Nephron progenitor cell (in vitro differentiated cells): ENCODE measurements at regions not wholly inside any gene's neighbourhood (a gene's known extent, or its start where the extent isn't known, plus 50 kb on each side); places are given as distances from the start of the nearest gene placed in this dataset.
A peak's percentile ranks its signal among the peaks of the same experiment; 100 is the strongest.

Experiments
- DNase-seq: peaks from one replicate; pipeline ENCODE4 v3.0.0; 2021
- H3K27ac Mint-ChIP-seq: 2 replicates; pipeline ENCODE4 v1.8.0; 2021; ENCODE audit warnings: mild to moderate bottlenecking, moderate library complexity, mixed read lengths
- H3K27me3 Mint-ChIP-seq: 2 replicates; pipeline ENCODE4 v1.8.0; 2021; ENCODE audit warnings: mild to moderate bottlenecking, low read depth, mixed read lengths; ENCODE audit not compliant: poor library complexity
- H3K36me3 Mint-ChIP-seq: 2 replicates; pipeline ENCODE4 v1.8.0; 2021; ENCODE audit warnings: low read depth, mixed read lengths
- H3K4me1 Mint-ChIP-seq: 2 replicates; pipeline ENCODE4 v1.8.0; 2021; ENCODE audit warnings: mixed read lengths
- H3K4me3 Mint-ChIP-seq: 2 replicates; pipeline ENCODE4 v1.8.0; 2021; ENCODE audit warnings: mild to moderate bottlenecking, moderate library complexity, mixed read lengths
- H3K9me3 Mint-ChIP-seq: 2 replicates; pipeline ENCODE4 v1.8.0; 2021; ENCODE audit warnings: mild to moderate bottlenecking, moderate library complexity, mixed read lengths
- TF ChIP-seq, protein P1 (sequence below): fragments of 200-600 bp; sonication (generic); IDR thresholded peaks from 2 replicates; pipeline ENCODE4 v1.5.0; 2021; ENCODE audit warnings: antibody characterized with exemption

DNA sequence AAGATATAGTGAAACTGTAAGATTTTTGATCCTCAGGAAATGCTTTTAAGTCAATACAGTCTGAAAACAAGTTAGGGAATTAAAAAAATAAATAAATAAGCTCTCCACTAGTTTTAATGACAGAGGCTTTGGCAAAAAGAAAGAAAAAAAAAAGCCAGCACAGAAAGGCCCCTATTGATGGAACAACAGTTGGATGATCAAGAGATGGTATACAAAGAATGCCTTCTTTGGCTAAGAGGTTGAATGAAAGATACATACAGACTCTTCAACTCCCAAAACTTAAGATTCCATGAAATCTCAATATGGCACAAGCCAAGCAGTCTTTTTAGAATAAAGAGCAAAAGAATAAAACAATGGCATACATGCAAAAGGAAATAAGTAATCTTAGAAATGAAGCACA is 64.0 kb upstream of the GALNT5 start:
- TF ChIP-seq, protein P1, sequence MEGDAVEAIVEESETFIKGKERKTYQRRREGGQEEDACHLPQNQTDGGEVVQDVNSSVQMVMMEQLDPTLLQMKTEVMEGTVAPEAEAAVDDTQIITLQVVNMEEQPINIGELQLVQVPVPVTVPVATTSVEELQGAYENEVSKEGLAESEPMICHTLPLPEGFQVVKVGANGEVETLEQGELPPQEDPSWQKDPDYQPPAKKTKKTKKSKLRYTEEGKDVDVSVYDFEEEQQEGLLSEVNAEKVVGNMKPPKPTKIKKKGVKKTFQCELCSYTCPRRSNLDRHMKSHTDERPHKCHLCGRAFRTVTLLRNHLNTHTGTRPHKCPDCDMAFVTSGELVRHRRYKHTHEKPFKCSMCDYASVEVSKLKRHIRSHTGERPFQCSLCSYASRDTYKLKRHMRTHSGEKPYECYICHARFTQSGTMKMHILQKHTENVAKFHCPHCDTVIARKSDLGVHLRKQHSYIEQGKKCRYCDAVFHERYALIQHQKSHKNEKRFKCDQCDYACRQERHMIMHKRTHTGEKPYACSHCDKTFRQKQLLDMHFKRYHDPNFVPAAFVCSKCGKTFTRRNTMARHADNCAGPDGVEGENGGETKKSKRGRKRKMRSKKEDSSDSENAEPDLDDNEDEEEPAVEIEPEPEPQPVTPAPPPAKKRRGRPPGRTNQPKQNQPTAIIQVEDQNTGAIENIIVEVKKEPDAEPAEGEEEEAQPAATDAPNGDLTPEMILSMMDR, result no peak
- no peaks in the 10 kb centered on the region for H3K36me3 Mint-ChIP-seq
- DNase-seq, result no peak
- H3K4me3 Mint-ChIP-seq, result no peak overlapping the region
- H3K9me3 Mint-ChIP-seq, result no peaks in the 10 kb centered on the region
- H3K27ac Mint-ChIP-seq, result no peak overlapping the region
- H3K27me3 Mint-ChIP-seq, result no peaks in the 10 kb centered on the region
- no peaks in the 10 kb centered on the region for H3K4me1 Mint-ChIP-seq

DNA sequence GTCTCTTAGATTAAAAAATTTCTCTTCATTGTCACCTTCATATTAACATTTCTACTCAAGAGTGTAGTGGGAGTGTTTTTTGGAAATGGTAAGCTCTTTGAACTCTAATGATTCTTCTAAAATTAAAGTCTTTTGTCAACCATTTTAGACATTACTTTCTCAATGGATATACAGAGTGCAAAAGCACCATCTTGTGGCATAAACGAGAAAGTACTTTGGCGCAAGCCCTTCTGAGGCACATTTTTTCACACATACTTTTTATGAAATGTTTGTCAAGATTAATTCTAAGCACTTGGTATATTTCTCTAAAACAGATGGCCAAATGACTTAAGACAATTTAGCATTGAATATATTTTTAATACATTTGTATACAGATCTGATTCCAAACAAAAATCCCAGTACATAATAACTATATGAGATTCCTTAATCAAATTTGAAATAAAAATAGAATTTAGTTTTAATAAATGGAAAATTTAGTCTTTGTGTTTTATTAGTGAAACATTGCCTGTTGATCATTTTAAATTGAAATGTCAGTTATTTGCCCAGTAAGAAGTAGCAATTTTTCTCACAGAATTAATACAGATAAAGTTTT is 63.3 kb upstream of the GALNT5 start:
- TF ChIP-seq, protein P1, result peak; percentile 77

DNA sequence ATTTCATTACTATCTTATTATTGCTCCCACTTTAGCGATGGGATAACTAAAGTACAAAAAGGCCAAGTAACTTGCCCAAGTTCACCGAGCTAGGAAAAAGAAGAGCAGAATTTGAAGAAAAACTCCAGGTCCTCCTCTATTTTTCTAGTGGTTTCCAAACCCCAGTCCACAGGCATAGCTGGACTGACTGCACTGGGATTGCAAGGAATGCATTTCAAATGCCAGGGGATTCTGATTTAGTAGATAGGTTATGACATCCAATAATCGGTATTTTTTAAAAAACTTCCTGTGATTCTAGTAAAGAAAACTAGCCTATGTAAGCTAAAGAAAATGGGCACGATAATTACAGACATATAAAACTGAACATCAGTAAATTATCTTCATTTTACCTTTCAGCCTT is 62.7 kb upstream of the GALNT5 start:
- Mint-ChIP-seq H3K4me3 (no peak overlapping the region), H3K27ac (no peak overlapping the region), H3K9me3 (no peaks in the 10 kb centered on the region), H3K27me3 (no peaks in the 10 kb centered on the region), H3K4me1 (no peaks in the 10 kb centered on the region), H3K36me3 (no peaks in the 10 kb centered on the region)
- TF ChIP-seq, protein P1, result no peak
- no peak for DNase-seq

More for the DNA sequence above, 63.3 kb upstream of the GALNT5 start:
- DNase-seq, result peak; percentile 12
- no peaks in the 10 kb centered on the region for H3K27me3 Mint-ChIP-seq
- no peak overlapping the region for H3K4me3 Mint-ChIP-seq
- no peaks in the 10 kb centered on the region for H3K4me1 Mint-ChIP-seq
- H3K9me3 Mint-ChIP-seq, result no peaks in the 10 kb centered on the region
- H3K27ac Mint-ChIP-seq, result no peak overlapping the region
- no peaks in the 10 kb centered on the region for H3K36me3 Mint-ChIP-seq

DNA sequence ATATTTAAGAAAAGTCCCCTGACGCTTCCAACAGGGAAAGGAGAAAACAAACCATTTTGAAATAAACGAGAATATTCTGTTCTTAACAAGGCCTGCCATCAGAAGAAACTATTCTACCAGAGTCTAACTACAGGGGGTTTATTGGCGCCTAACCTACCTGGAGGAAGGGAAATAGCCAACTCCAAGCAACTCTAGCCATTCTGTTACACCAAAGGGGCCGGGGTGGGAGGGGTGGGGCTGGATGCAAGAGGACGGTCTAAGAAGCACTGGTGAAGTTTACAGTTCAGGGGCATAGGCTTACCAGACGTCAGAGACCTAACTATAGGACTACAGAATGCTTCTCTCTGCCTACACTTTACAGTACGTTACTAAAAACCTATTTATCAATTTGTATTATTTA is 60.5 kb upstream of the GALNT5 start:
- H3K27me3 Mint-ChIP-seq, result no peaks in the 10 kb centered on the region
- no peak for DNase-seq
- no peak overlapping the region for H3K27ac Mint-ChIP-seq
- no peaks in the 10 kb centered on the region for H3K4me1 Mint-ChIP-seq
- H3K4me3 Mint-ChIP-seq, result no peak overlapping the region
- H3K36me3 Mint-ChIP-seq, result no peaks in the 10 kb centered on the region
- no peaks in the 10 kb centered on the region for H3K9me3 Mint-ChIP-seq
- TF ChIP-seq, protein P1, result no peak

DNA sequence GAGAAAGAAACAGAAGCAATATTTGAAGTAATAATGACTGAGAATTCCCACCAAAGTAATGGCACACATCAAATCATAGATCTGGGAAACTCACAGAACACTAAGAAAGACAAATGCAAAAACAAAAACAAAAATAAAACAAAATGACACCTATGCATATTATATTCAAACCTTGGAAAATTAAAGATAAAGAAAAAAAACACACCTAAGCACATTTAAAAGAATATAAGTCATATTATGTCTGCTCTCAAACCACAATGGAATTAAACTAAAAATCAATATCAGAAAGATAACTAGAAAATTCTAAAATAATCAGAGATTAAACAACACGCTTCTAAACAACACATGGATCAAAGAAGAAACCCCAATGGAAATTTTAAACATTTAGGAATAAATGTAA is 59.7 kb upstream of the GALNT5 start:
- Mint-ChIP-seq H3K4me3 (no peak overlapping the region), H3K36me3 (no peaks in the 10 kb centered on the region), H3K4me1 (no peaks in the 10 kb centered on the region), H3K27ac (no peak overlapping the region), H3K9me3 (no peaks in the 10 kb centered on the region), H3K27me3 (no peaks in the 10 kb centered on the region)
- no peak for DNase-seq
- TF ChIP-seq, protein P1, result no peak

DNA sequence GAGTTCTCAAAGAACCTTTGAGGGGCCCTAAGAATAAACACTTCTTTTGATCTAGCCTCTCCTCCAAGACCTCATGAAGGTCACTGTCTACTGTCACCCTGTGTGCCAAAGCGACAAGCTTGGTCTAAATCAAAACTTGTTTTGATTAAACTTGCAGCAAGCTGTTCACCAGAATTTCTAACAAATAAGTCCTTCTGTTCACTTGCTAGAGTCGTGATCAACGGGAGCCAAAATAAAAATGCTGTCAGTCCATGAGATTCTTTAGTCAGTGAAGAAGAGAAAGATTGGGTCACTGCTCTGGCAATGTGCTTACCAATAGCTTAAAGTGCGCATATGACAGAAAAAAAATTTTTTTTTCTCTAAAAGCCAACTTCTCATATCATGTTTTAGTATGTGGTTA is 53.9 kb upstream of the GALNT5 start:
- TF ChIP-seq, protein P1, result no peak
- no peak for DNase-seq
- no peak overlapping the region for H3K4me3 Mint-ChIP-seq
- no peaks in the 10 kb centered on the region for H3K9me3 Mint-ChIP-seq
- H3K27ac Mint-ChIP-seq, result no peak overlapping the region
- peaks cover 3% of the 10 kb centered on the region for H3K27me3 Mint-ChIP-seq
- H3K4me1 Mint-ChIP-seq, result no peaks in the 10 kb centered on the region
- H3K36me3 Mint-ChIP-seq, result no peaks in the 10 kb centered on the region
